ENCODE measurements at regions not wholly inside any gene's neighbourhood (a gene's known extent, or its start where the extent isn't known, plus 50 kb on each side); places are given as distances from the start of the nearest gene placed in this dataset.

- TF ChIP-seq TAF1 (IDR thresholded peaks at IDR 0.05; ENCODE audit: borderline replicate concordance, insufficient read depth, low read length) (no peak), FOXP2 (optimal IDR thresholded peaks at IDR 0.05; ENCODE audit: borderline replicate concordance, extremely low read depth, extremely low read length, insufficient read depth) (no peak), REST (IDR thresholded peaks at IDR 0.05; ENCODE audit: insufficient read depth in 1 of 2, low read depth in 2 of 2, low read length in 2 of 2) (no peak), SIN3A (IDR thresholded peaks at IDR 0.05; ENCODE audit: borderline replicate concordance, insufficient read depth, low read length) (no peak), POLR2AphosphoS5 (IDR thresholded peaks at IDR 0.05; ENCODE audit: low read depth, low read length) (no peak)
Measured at GRCh38 chr6:1110941-1111349, 201.0 kb upstream of the FOXQ1 start.

DNA sequence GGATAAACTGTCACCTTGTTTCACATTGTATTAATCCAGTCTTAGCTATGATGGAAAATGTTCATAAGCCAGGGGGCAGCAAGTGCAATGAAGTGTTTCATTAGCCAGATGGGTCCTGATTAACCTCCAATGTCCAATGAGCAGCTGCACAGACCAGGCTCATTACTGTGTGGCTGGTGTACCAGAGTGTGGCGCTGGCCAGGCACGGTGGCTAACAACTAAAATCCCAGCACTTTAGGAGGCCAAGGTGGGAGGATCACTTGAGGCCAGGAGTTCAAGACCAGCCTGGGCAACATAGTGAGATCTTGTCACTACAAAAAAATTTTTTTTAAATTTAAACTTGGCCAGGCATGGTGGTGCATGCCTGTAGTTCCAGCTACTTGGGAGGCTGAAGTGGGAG, 201.7 kb upstream of the FOXQ1 start:
- TF ChIP-seq POLR2AphosphoS5 (IDR thresholded peaks at IDR 0.05; ENCODE audit: low read depth, low read length) = no peak
- TF ChIP-seq SIN3A (IDR thresholded peaks at IDR 0.05; ENCODE audit: borderline replicate concordance, insufficient read depth, low read length) = no peak
- no peak for TF ChIP-seq FOXP2 (optimal IDR thresholded peaks at IDR 0.05; ENCODE audit: borderline replicate concordance, extremely low read depth, extremely low read length, insufficient read depth)
- no peak for TF ChIP-seq TAF1 (IDR thresholded peaks at IDR 0.05; ENCODE audit: borderline replicate concordance, insufficient read depth, low read length)
- TF ChIP-seq REST (IDR thresholded peaks at IDR 0.05; ENCODE audit: insufficient read depth in 1 of 2, low read depth in 2 of 2, low read length in 2 of 2) = no peak

- TF ChIP-seq TAF1 (IDR thresholded peaks at IDR 0.05; ENCODE audit: borderline replicate concordance, insufficient read depth, low read length) = no peak
- no peak for TF ChIP-seq POLR2AphosphoS5 (IDR thresholded peaks at IDR 0.05; ENCODE audit: low read depth, low read length)
- TF ChIP-seq REST (IDR thresholded peaks at IDR 0.05; ENCODE audit: insufficient read depth in 1 of 2, low read depth in 2 of 2, low read length in 2 of 2) = no peak
- no peak for TF ChIP-seq FOXP2 (optimal IDR thresholded peaks at IDR 0.05; ENCODE audit: borderline replicate concordance, extremely low read depth, extremely low read length, insufficient read depth)
- TF ChIP-seq SIN3A (IDR thresholded peaks at IDR 0.05; ENCODE audit: borderline replicate concordance, insufficient read depth, low read length) = no peak
Measured at GRCh38 chr6:1109134-1109533, 202.8 kb upstream of the FOXQ1 start.

DNA sequence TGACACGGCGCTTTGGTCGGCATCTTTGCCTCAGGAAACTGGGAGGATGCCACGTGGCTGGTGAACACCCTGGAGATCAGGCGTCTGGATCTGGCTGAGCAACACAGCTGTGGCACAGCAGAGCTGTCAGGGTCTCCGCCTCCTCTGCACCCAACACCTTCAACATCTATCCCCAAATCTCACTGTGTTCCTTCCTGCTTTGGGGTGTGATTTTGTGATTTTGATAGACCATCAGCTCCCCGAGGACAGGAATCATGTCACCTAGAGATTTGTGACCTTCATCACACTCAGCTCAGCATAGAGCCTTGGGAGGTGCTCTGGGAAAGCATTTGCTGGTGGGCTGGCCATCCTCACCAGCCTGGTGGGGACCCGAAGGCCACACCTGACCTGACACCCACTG, 203.7 kb upstream of the FOXQ1 start:
- TF ChIP-seq SIN3A (IDR thresholded peaks at IDR 0.05; ENCODE audit: borderline replicate concordance, insufficient read depth, low read length) (no peak), TAF1 (IDR thresholded peaks at IDR 0.05; ENCODE audit: borderline replicate concordance, insufficient read depth, low read length) (no peak), POLR2AphosphoS5 (IDR thresholded peaks at IDR 0.05; ENCODE audit: low read depth, low read length) (no peak), REST (IDR thresholded peaks at IDR 0.05; ENCODE audit: insufficient read depth in 1 of 2, low read depth in 2 of 2, low read length in 2 of 2) (no peak), FOXP2 (optimal IDR thresholded peaks at IDR 0.05; ENCODE audit: borderline replicate concordance, extremely low read depth, extremely low read length, insufficient read depth) (no peak)

GRCh38 chr6:1107578-1107977, 204.3 kb upstream of the FOXQ1 start:
- no peak for TF ChIP-seq TAF1 (IDR thresholded peaks at IDR 0.05; ENCODE audit: borderline replicate concordance, insufficient read depth, low read length)
- TF ChIP-seq POLR2AphosphoS5 (IDR thresholded peaks at IDR 0.05; ENCODE audit: low read depth, low read length) = no peak
- no peak for TF ChIP-seq REST (IDR thresholded peaks at IDR 0.05; ENCODE audit: insufficient read depth in 1 of 2, low read depth in 2 of 2, low read length in 2 of 2)
- TF ChIP-seq FOXP2 (optimal IDR thresholded peaks at IDR 0.05; ENCODE audit: borderline replicate concordance, extremely low read depth, extremely low read length, insufficient read depth) = no peak
- no peak for TF ChIP-seq SIN3A (IDR thresholded peaks at IDR 0.05; ENCODE audit: borderline replicate concordance, insufficient read depth, low read length)
